ENCODE measurements at regions not wholly inside any gene's neighbourhood (a gene's known extent, or its start where the extent isn't known, plus 50 kb on each side); places are given as distances from the start of the nearest gene placed in this dataset.

GRCh38 chr18:2485983-2486382 lies 85.3 kb downstream of the METTL4 start:
- no peak for DNase-seq (ENCODE audit: low read depth in 2 of 2)

GRCh38 chr18:2486426-2486825 lies 84.9 kb downstream of the METTL4 start:
- no peak for DNase-seq (ENCODE audit: low read depth in 2 of 2)

Measured in stimulated activated CD4-positive, alpha-beta T cell treated with anti-CD3 and anti-CD28 coated beads, Interleukin-12 subunit alpha, Interleukin-12 subunit beta, amount 100 ng/mL, for 24 hours (primary cell).